Brain microvascular endothelial cell (primary cell): ENCODE measurements at regions not wholly inside any gene's neighbourhood (a gene's known extent, or its start where the extent isn't known, plus 50 kb on each side); places are given as distances from the start of the nearest gene placed in this dataset.

ENCODE experiments used
- DNase-seq: peaks from one replicate; pipeline ENCODE4 v3.0.0-alpha.2; 2020
- H3K27ac ChIP-seq: fragments of 250-450 bp; sonication (Bioruptor Pico); 2 replicates; pipeline ENCODE4 v1.5.1; 2020; ENCODE audit warnings: mild to moderate bottlenecking, moderate library complexity
- H3K27me3 ChIP-seq: fragments of 250-450 bp; sonication (Bioruptor Pico); replicated peaks from 2 replicates; pipeline ENCODE4 v1.5.1; 2020; ENCODE audit warnings: mild to moderate bottlenecking
- H3K36me3 ChIP-seq: fragments of 250-450 bp; sonication (Bioruptor Pico); replicated peaks from 2 replicates; pipeline ENCODE4 v1.5.1; 2020; ENCODE audit warnings: mild to moderate bottlenecking
- H3K4me3 ChIP-seq: 2 replicates; pipeline ENCODE4 v1.5.1; 2011; ENCODE audit warnings: low read depth, mild to moderate bottlenecking, control low read depth, low read length, moderate library complexity
- CTCF ChIP-seq: IDR thresholded peaks from 2 replicates; pipeline ENCODE4 v1.5.1; 2011; ENCODE audit warnings: low read depth, mild to moderate bottlenecking, moderate library complexity, low read length, control low read depth, inconsistent platforms; ENCODE audit errors: missing control alignments
- in situ Hi-C: cut with HindIII; loops from 2 replicates; pipeline ENCODE4 v1.10.0; 2017; ENCODE audit warnings: low sequenced_read_pairs, low pct_ligation_motif_present

GRCh38 chr2:234641086-234641485 is 144.2 kb upstream of the ARL4C start:
- no peak for TF ChIP-seq CTCF
- Histone ChIP-seq H3K27me3 (no peaks in the 10 kb centered on the region), H3K4me3 (no peak overlapping the region), H3K36me3 (no peaks in the 10 kb centered on the region), H3K27ac (no peak overlapping the region)
- DNase-seq: no peak
- in situ Hi-C loops: no loop called here

GRCh38 chr2:234640657-234641056 is 143.8 kb upstream of the ARL4C start:
- Histone ChIP-seq H3K36me3 (no peaks in the 10 kb centered on the region), H3K4me3 (no peak overlapping the region), H3K27ac (no peak overlapping the region), H3K27me3 (no peaks in the 10 kb centered on the region)
- in situ Hi-C loops: no loop called here
- DNase-seq: no peak
- TF ChIP-seq CTCF: no peak

GRCh38 chr2:234638966-234639365 is 142.1 kb upstream of the ARL4C start:
- DNase-seq: no peak
- Histone ChIP-seq H3K36me3 (no peaks in the 10 kb centered on the region), H3K27ac (no peak overlapping the region), H3K27me3 (no peaks in the 10 kb centered on the region), H3K4me3 (no peak overlapping the region)
- TF ChIP-seq CTCF: no peak
- in situ Hi-C loops: no loop called here

- in situ Hi-C loops: no loop called here
- Histone ChIP-seq H3K36me3 (no peaks in the 10 kb centered on the region), H3K27me3 (no peaks in the 10 kb centered on the region), H3K4me3 (no peak overlapping the region), H3K27ac (no peak overlapping the region)
- DNase-seq: no peak
- no peak for TF ChIP-seq CTCF
Measured at GRCh38 chr2:234635284-234635683, 138.4 kb upstream of the ARL4C start.

GRCh38 chr2:234633581-234634230 is 136.8 kb upstream of the ARL4C start:
- H3K27me3 ChIP-seq: no peaks in the 10 kb centered on the region
- DNase-seq: no peak
- H3K36me3 ChIP-seq: no peaks in the 10 kb centered on the region
- no peak for TF ChIP-seq CTCF
- peak overlapping the region; percentile 54 for H3K27ac ChIP-seq
- in situ Hi-C loops: no loop called here
- H3K4me3 ChIP-seq: no peak overlapping the region
